ENCODE measurements at regions not wholly inside any gene's neighbourhood (a gene's known extent, or its start where the extent isn't known, plus 50 kb on each side); places are given as distances from the start of the nearest gene placed in this dataset.

- H3K4me1 ChIP-seq (ENCODE audit: insufficient read depth, low read length, severe bottlenecking): no peaks in the 10 kb centered on the region
- H3K79me2 ChIP-seq (ENCODE audit: insufficient read depth, low read length): no peaks in the 10 kb centered on the region
- H3K27me3 ChIP-seq (ENCODE audit: insufficient read depth, low read length): no peaks in the 10 kb centered on the region
- H3K36me3 ChIP-seq (ENCODE audit: insufficient read depth, low read length): no peaks in the 10 kb centered on the region
- H4K20me1 ChIP-seq (ENCODE audit: insufficient read depth, low read length): no peaks in the 10 kb centered on the region
- H3K9ac ChIP-seq (ENCODE audit: low read length): no peak overlapping the region
- H2AFZ ChIP-seq (ENCODE audit: low read length): no peak overlapping the region
- no peaks in the 10 kb centered on the region for H3K9me2 ChIP-seq (ENCODE audit: low read depth, low read length)
- no peaks in the 10 kb centered on the region for H3F3A ChIP-seq (ENCODE audit: insufficient read depth, low read length)
- H3K27ac ChIP-seq (ENCODE audit: low read depth, low read length, poor library complexity, severe bottlenecking): no peak overlapping the region
- H3K4me2 ChIP-seq (ENCODE audit: low read length): no peak overlapping the region
- TF ChIP-seq EZH2 (IDR thresholded peaks at IDR 0.05; ENCODE audit: borderline replicate concordance, low read length) (no peak), CTCF (IDR thresholded peaks at IDR 0.05; ENCODE audit: low read length) (no peak)
- no peaks in the 10 kb centered on the region for H3K9me3 ChIP-seq (ENCODE audit: low read length)
- no peak overlapping the region for H3K4me3 ChIP-seq (ENCODE audit: low read depth, low read length, poor library complexity, severe bottlenecking)
Measured at GRCh38 chr2:156800781-156801361, 364.7 kb downstream of the GPD2 start.

- no peaks in the 10 kb centered on the region for H3K4me1 ChIP-seq (ENCODE audit: insufficient read depth, low read length, severe bottlenecking)
- no peaks in the 10 kb centered on the region for H3K9me2 ChIP-seq (ENCODE audit: low read depth, low read length)
- H3K27ac ChIP-seq (ENCODE audit: low read depth, low read length, poor library complexity, severe bottlenecking): no peak overlapping the region
- no peaks in the 10 kb centered on the region for H3K9me3 ChIP-seq (ENCODE audit: low read length)
- H3K4me3 ChIP-seq (ENCODE audit: low read depth, low read length, poor library complexity, severe bottlenecking): no peak overlapping the region
- H3F3A ChIP-seq (ENCODE audit: insufficient read depth, low read length): no peaks in the 10 kb centered on the region
- no peak overlapping the region for H3K9ac ChIP-seq (ENCODE audit: low read length)
- no peaks in the 10 kb centered on the region for H3K27me3 ChIP-seq (ENCODE audit: insufficient read depth, low read length)
- H2AFZ ChIP-seq (ENCODE audit: low read length): no peak overlapping the region
- no peak overlapping the region for H3K4me2 ChIP-seq (ENCODE audit: low read length)
- H3K36me3 ChIP-seq (ENCODE audit: insufficient read depth, low read length): no peaks in the 10 kb centered on the region
- H3K79me2 ChIP-seq (ENCODE audit: insufficient read depth, low read length): no peaks in the 10 kb centered on the region
- no peak for TF ChIP-seq EZH2 (IDR thresholded peaks at IDR 0.05; ENCODE audit: borderline replicate concordance, low read length)
- no peak for TF ChIP-seq CTCF (IDR thresholded peaks at IDR 0.05; ENCODE audit: low read length)
- H4K20me1 ChIP-seq (ENCODE audit: insufficient read depth, low read length): no peaks in the 10 kb centered on the region
Measured at GRCh38 chr2:156803243-156803642, 367.1 kb downstream of the GPD2 start.

GRCh38 chr2:156803967-156804366 is 367.8 kb downstream of the GPD2 start:
- no peaks in the 10 kb centered on the region for H3K4me1 ChIP-seq (ENCODE audit: insufficient read depth, low read length, severe bottlenecking)

More at GRCh38 chr2:156803967-156804366, 367.8 kb downstream of the GPD2 start:
- Histone ChIP-seq H3K27me3 (ENCODE audit: insufficient read depth, low read length) (no peaks in the 10 kb centered on the region), H3K9ac (ENCODE audit: low read length) (no peak overlapping the region), H3K79me2 (ENCODE audit: insufficient read depth, low read length) (no peaks in the 10 kb centered on the region), H4K20me1 (ENCODE audit: insufficient read depth, low read length) (no peaks in the 10 kb centered on the region), H3K9me2 (ENCODE audit: low read depth, low read length) (no peaks in the 10 kb centered on the region), H2AFZ (ENCODE audit: low read length) (no peak overlapping the region), H3K4me3 (ENCODE audit: low read depth, low read length, poor library complexity, severe bottlenecking) (no peak overlapping the region), H3K27ac (ENCODE audit: low read depth, low read length, poor library complexity, severe bottlenecking) (no peak overlapping the region), H3K36me3 (ENCODE audit: insufficient read depth, low read length) (no peaks in the 10 kb centered on the region), H3F3A (ENCODE audit: insufficient read depth, low read length) (no peaks in the 10 kb centered on the region), H3K9me3 (ENCODE audit: low read length) (no peaks in the 10 kb centered on the region), H3K4me2 (ENCODE audit: low read length) (no peak overlapping the region)
- TF ChIP-seq CTCF (IDR thresholded peaks at IDR 0.05; ENCODE audit: low read length): no peak
- no peak for TF ChIP-seq EZH2 (IDR thresholded peaks at IDR 0.05; ENCODE audit: borderline replicate concordance, low read length)

Data from OCI-LY1 (cell line).